Superior temporal gyrus (tissue), 1 donor: ENCODE measurements at regions not wholly inside any gene's neighbourhood (a gene's known extent, or its start where the extent isn't known, plus 50 kb on each side); places are given as distances from the start of the nearest gene placed in this dataset.

Experiments used
- DNase-seq: peaks from one replicate; pipeline ENCODE4 v3.0.0-alpha.2; 2016; ENCODE audit errors: extremely low spot score

DNA sequence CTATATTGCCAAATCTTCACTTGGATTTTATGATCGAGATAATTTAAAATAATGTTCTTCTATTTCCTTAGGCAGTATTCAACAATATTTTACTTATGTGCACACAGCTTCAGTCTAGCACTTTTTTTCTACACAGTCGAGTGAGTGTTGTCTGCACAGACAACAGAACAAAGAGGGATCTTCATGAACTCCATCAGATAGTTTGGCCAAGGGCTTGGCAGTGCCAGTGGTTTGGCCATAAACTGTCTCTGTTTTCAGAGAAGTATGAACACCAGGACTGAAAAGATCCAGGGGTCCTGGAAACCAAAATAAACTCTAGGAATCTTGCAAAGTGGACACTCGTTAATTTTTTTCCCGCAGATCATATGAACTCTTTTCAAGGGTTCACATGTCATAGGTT is 547.3 kb downstream of the PLCL1 start:
- peak; percentile 66 for DNase-seq

DNA sequence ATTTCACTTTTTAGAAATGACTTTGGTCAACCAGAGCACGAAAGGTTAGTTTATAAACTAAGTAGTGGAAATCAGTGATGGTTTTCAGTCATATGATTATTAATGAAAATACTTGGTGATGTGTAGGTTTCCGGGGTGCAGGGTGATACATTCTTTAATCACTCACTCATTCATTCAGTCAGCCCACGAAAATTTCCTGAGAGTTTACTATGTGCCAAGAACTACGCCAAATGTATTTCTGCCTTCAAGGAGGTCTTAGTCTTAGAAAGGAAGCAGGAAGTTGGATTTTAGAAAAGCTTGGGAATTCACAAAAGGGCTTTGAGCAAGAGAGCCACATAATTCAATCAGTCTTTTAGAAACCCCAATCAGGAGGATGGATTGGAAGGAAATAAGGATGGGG is 543.6 kb downstream of the PLCL1 start:
- no peak for DNase-seq

DNA sequence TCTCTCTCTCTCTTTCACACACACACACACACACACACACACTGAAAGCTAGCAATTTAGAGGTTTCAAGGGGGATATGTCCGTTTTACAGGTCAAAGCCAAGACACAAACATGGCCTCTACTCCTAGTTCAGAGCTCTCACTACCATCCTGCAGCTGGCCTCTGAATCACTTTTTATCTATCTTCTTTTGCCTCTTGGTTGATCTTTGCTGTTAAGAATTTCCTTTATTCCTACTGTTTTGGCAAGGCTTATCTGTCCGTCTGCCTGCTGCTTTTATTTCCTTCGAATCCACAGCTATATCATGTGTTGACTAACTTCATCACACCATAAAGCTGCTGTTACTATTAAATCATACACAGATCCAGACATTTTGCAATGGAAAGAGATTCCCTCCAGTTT is 543.0 kb downstream of the PLCL1 start:
- no peak for DNase-seq

DNA sequence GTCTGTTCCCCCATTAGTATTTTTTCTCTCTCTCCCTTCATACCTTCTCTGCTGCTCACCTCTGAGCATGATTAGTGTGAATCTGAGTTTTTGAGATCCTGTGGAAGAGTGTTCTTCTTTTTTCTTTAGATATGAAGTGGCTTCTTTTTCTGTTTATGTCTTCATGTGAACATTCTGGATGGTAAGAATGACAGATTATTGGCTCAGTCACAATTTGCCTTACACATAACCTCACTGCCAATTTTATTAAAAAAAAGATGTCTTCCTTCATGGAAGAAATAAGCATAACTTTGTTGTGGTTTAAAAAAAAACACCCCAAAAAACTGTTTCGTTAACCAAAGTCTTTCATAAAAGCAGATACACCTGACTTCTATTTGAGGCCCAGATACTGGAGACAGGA is 539.1 kb downstream of the PLCL1 start:
- DNase-seq, result no peak

DNA sequence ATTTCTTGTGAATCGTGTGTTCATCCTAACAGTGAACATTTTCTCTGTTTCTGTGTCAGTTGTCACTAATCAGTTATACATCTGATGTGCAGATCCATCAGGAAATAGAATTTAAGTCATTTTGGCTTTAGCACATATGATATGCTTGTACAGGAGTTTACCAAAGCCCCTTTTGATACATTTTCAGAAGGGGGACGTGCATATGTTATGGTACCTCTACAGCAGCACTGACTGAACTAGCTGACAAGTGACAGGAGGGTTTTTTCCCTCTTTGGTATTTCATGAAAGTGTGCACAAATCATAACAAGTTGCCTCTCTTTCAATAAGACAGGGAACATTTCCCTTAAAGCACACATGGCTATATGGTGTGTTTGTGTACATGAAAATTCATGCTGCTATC is 536.5 kb downstream of the PLCL1 start:
- no peak for DNase-seq

DNA sequence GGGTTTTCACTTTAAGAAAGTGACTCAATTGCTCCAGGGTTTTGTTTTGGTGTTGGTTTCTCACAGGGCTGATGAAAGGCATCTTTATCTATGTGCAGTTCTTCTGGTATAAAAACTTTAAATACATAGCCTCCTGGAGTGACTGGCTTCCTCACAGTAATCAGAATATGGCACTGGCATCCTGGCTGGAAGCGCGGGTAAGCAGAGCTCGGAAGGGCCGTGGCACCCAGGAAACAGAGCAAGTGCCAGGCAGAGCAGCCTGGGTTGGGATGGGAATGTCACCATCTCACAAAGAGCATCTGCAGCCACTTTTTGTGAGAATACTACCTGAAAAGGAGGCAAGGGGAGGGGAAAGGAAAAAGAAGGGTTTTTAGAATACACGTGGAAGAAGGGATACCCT is 534.7 kb downstream of the PLCL1 start:
- DNase-seq, result no peak

DNA sequence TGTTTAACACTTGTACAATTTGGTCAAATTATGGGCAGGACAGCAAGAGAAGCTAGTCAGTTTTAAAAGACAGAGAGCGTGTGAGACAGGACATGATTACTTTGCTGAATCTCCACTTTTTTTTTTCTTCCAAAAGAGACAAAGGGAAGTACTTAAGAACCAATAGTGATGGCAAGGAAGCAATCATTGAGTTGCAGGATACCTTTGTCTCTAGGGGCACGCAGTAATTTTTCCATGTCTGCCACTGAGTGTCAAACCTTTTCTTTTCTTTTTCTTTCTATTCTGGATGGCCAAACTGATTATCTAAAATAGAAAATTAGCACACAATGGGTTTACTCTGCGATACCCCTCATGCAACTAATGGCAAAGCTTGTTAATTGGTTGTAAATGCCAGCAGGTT is 533.0 kb downstream of the PLCL1 start:
- DNase-seq, result no peak

DNA sequence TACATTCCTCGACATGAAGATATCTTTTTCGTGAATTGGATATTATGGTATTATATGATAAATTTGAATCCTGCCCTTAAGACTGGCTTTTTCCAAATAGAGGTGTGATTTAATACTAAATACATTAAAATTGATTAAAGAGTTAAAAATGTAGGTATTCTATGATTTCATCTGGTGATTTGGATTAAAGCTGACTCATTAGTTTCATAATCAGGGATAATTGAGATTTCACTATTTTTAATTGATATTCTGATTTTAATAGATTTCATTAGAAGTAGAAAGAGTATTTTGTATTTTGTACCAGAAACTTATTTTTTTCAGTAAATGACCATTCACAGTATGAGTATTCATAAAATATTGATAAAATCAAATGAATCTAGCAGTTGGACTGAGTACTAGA is 524.1 kb downstream of the PLCL1 start:
- DNase-seq, result no peak

DNA sequence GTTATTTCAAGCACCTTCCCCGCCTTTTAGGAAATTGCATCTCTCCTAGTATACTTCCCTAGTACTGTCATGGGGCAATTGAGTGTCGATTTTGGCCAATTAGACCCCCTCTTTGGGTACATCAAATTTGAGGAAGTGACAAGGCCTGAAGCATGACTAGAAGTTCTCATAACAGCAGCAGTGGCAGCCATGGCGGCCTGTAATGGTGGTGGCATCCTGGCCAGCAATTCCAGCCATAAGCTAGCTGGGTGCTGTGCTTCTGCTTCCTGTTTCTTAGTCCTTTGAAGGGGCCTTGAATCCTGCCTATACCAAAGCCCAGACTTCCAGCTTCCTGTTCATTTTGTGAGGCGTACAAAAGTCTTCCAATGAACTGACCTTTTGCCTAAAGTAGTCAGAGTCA is 523.1 kb downstream of the PLCL1 start:
- no peak for DNase-seq

DNA sequence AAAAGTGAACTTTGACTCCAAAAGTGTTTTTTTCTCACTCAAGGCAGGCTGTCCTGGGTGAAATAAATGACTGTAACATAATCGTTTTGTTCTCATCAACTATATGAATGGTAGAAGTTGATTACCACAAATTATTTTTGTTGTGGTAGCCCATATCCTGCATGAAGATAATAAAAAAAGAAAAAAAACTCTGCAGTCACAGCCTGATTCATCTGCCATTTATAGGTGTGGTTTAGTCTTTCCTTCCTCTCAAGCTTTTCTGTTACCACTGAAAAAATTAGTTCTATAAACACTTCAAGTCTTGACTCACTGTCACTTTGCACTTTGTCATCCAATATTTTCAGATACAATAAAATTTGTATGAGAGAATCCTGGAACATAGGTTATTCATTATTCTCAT is 522.0 kb downstream of the PLCL1 start:
- no peak for DNase-seq

DNA sequence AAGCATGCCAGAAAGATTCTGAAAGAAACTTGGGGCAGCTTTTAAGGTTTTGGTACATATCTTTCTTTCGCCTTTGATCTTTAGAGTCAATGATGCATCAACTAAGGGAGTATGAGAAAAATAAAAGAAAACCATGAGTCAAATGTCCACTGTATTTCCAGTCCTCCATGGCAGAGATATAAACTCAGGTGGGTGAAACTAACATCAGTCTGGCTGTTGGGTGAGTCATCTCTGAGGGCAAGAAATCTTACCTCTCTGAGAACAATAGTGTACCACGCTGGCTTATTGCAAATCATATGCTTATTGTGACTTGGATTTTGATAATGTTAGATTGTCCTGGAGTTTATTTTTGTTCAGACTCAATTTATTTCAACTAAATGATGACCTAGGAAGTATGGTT is 521.0 kb downstream of the PLCL1 start:
- no peak for DNase-seq

DNA sequence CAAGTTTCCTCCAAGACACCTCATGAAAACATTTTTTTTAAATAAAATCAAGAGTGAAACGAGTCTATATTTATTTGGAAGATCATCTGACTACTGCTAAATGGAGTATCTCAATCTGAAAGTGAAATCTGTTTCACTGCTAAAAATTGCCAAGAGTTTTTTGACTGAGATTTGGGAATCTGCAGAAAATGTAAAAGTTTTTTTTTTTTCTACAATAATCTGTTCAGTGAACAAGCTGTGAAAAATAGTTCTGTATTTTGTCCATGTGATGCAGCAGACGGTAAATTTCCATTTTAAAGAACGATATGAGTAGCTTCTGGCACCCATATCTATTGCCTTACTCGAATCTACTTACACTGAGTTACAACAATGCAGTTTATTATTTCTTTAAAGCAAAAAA is 519.7 kb downstream of the PLCL1 start:
- DNase-seq, result peak; percentile 70

DNA sequence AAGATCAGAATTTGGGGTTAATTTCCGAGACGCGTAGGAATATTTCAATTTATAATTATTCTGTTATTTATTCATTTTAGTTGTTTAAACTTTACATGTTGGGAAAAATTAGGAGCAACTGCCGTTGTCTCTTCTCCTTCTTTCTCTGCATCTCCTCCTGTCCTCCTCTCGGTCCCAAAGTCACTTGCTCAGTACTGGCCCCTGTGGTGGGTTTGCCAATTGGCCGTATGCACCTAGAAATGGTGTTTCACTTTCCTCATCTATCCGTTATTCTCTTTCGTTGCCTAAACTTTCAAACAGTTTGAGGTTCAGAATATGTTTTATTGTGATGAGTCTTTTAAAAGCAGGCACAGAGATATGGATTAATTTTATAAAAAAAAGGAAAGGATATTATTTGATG is 517.9 kb downstream of the PLCL1 start:
- DNase-seq, result no peak

DNA sequence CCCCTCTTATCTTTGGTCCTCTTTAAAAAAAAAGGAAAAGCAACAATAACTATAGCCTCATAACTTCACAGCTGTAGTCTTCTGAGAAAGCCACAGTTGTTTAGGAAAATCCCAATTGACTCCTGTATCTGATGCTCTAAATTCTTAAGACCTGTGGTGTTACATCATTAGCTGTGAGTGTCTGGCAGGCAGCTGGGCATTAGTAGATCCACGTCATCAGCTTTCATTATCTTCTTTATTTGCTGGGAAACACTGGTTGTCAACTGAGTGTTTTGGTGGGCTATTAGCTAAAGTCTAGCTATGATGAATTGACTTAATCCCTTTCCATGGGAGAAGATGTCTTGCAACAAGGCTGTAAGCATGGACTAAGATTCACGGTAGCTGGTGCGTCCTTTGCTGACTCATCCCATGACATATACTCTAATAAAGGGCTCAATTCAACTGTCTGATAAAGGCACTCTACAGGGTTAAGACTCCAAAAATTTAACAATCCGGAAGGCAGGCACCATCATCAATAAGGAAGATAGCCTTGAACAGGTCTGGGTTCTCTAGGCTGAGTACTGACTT is 517.2 kb downstream of the PLCL1 start:
- DNase-seq, result no peak

DNA sequence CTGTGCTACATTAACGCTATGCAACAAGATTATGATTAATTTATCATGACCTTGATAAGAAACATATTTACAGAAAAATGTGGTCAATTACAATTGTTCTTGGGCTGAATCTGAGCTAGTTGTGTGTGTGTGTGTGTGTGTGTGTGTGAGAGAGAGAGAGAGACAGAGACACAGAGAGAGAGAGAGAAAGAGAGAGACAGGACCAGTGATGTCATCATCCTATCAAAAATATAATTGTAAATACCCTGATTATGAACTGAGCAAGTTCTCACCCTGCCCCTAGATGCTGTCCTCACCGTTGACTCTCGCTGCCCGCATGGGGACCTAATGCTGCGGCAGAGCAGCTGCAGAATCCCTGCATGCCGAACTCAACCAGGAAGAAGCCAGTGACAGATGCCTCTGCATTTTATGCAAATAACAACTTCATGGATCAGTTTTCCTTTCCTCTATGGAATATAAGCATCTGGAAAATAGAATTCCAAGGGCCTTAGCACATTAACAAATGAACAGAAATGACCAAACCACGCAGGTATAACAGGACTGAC is 512.5 kb downstream of the PLCL1 start:
- peak; percentile 20 for DNase-seq

DNA sequence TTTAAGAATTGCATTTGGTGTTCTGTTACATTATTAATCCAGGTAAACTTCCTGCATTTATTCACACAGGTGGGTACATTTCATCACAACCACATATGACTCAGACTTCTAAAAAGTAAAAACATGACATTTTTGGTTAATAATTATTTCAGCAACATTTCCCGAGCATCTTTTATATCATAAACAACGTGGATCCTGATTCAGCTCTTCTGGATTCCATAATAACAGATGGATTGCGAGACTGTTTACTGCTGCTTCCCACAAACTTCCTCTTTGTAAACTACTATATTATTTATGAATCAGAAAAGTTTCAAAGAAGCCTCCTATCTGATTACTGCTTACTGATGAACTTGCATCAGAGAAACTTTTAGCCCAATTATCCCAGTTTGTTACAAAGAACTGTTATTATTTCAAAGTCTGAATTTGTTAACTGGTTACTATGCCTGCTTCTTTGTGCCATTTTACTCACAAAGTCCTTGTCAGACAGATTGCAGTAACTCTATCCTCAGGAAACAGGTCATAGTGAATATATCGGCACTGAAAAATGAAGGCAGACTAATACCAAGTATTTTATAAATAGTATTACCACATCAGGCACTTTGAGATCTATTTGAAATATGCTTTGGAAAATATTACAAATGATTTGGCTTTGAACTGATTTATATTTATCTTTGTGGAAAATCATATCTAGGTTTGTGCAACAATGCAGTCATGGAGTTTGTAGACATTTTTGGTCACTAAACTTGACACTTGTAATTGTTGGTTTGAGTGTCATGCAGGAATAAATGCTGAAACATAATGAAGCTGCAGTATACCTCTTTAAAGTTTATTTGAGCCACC is 511.6 kb downstream of the PLCL1 start:
- no peak for DNase-seq

DNA sequence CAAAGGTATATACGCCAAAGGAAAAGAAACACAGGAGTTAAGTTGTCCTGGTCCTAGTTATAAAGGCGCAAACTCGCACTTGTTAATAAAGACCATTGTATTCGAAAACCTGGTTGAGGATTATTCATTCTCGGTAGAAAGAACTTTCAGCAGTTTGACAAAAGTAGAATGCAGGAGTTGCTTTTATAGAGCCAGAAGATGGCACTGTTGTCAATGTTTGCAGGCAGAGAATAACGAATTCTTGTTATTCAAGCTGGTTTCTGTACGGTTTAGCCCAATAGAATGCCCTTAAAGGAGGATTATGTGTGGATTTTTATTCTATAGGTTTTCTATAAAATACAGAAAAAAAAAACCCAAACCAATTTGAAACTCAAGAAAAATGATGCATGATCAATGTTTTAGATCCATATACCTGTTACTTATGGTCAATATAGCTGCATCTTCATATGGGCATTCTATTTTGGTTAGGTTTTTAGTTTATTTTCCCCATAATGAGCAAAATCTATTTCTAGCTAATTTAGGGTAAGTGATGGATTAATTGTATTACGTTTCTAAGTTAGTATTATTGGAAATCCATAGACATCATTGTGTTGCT is 510.3 kb downstream of the PLCL1 start:
- DNase-seq, result peak; percentile 89

DNA sequence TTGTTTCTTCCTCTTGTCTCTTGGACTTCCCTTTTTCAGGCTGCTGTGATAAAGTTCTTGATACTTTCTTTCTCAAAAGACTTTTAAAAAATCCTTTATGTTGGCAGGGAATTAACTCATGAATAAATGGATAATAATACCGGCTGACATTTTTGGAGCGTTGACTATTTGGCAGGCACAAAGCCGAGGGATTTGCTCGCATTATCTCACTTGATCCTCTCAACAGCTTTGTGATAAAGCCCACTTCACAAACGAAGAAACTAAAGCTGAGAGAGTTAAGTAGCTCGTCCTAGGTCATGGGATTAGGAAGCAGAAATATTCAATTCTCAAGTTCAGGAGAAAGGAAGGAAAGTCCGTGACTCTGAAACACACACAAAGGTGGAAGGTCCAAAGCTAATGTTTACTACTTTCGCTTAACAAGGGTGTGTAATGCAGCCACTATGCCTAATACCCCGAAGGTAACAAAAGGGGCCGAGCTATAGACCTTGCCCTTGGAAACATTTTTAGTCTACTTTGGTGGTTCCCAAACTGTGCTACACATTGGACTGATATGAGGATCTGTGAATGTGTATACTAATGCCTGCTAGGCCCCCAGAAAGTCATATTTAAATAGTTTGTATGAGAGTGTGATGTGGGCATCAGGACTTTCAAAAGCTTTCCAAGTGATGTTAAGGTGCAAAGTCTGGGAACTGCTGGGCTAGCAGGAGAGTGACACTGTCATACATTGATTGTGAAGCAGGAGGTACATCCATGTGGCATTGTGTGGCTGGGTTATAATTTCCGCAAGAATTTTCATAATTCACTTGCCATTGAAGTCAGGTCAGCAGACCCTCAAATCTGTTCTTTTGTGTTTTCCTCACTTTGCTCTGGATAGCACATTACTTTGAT is 508.4 kb downstream of the PLCL1 start:
- no peak for DNase-seq

DNA sequence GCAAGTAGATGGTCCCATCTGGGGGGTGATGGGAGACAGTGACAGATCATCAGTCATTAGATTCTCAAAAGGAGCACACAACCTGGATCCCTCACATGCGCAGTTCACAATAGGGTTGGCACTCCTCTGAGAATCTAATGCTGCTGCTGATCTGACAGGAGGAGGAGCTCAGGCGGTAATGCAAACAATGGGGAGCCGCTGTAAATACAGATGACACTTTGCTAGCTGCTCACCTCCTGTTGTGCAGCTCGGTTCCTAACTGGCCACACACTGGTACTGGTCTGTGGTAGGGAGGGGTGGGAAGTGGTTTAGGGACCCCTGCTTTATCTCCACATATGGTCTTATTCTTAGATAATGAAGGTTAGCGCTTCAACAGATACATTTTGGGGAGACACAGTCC is 506.6 kb downstream of the PLCL1 start:
- no peak for DNase-seq

DNA sequence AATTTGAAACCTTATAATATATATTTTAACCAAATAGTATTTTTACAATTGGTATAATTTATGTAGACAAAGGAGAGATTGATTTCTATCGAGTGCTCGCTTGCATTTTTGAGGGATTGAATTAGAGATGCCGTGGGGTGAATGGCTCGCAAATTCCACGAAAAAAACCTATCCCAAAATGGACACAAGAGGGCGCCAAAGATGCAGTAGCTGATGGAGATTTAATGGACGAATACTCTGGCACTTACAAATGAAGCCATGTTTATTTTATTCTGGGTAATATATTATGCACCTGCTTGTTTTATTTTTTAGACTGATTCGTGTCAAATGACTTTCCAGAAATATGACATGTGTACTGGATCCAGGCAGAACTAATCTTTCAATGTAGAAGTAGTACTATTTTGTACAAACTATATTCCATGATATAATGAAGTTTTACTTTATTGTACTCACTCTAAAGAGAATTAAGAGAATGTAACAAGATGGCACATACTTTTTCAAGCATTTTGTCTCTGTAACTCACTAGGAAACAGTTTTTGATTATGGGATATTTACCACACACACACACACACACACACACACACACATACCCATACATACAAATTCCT is 505.4 kb downstream of the PLCL1 start:
- peak; percentile 92 for DNase-seq

DNA sequence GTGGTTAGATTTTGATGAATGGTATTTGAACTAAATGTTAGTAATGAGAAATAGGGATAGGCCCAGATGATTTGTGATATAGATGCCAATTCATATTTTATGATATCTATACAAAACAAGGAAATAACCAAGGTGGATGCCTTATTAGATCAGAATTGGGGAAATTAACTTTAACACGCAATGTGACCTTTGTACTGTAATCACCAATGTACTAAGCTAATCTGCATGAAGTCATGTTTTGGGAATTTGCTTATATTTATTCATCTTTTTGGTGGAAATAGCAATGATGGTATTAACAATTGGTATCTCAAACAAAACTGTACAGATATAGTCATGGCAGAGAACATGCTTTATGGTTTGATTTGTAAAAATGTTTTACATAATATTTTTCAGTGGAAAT is 504.7 kb downstream of the PLCL1 start:
- no peak for DNase-seq

DNA sequence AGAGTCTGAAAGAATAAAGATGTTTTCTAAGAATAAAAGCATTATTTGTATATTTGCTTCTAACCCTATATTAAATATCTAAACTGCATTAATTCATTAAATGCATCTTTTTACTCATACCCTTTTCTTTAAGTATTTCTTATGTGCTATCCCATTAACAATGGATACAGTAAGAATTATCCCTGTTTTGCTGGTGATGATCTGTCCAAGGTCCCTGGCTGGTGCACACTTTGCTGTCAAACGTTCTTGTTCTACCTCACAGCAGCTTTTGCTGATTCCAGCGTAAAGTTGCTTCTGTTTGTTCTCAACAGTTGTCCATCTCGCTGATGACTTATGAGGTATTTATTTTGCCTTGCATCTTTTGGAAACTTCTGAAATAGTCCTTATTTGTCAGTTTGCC is 504.0 kb downstream of the PLCL1 start:
- no peak for DNase-seq
